ENCODE measurements at regions not wholly inside any gene's neighbourhood (a gene's known extent, or its start where the extent isn't known, plus 50 kb on each side); places are given as distances from the start of the nearest gene placed in this dataset.

GRCh38 chr3:157633241-157633640 lies 130.0 kb upstream of the VEPH1 start:
- DNase-seq (ENCODE audit: low spot score) = no peak

- DNase-seq (ENCODE audit: low spot score) = no peak
Measured at GRCh38 chr3:157632075-157632474, 128.9 kb upstream of the VEPH1 start.

GRCh38 chr3:157631478-157631877 lies 128.3 kb upstream of the VEPH1 start:
- DNase-seq (ENCODE audit: low spot score) = no peak

GRCh38 chr3:157626817-157627216 lies 123.6 kb upstream of the VEPH1 start:
- no peak for DNase-seq (ENCODE audit: low spot score)

GRCh38 chr3:157624801-157625200 lies 121.6 kb upstream of the VEPH1 start:
- no peak for DNase-seq (ENCODE audit: low spot score)

GRCh38 chr3:157618886-157619285 lies 115.7 kb upstream of the VEPH1 start:
- no peak for DNase-seq (ENCODE audit: low spot score)

GRCh38 chr3:157618075-157618760 lies 115.0 kb upstream of the VEPH1 start:
- peak; percentile 66 for DNase-seq (ENCODE audit: low spot score)

GRCh38 chr3:157614896-157615295 lies 111.7 kb upstream of the VEPH1 start:
- no peak for DNase-seq (ENCODE audit: low spot score)

- no peak for DNase-seq (ENCODE audit: low spot score)
Measured at GRCh38 chr3:157611536-157612076, 108.4 kb upstream of the VEPH1 start.

GRCh38 chr3:157610876-157611535 lies 107.8 kb upstream of the VEPH1 start:
- no peak for DNase-seq (ENCODE audit: low spot score)

- peak; percentile 87 for DNase-seq (ENCODE audit: low spot score)
Measured at GRCh38 chr3:157607826-157608405, 104.7 kb upstream of the VEPH1 start.

- no peak for DNase-seq (ENCODE audit: low spot score)
Measured at GRCh38 chr3:157606852-157607197, 103.6 kb upstream of the VEPH1 start.

- peak; percentile 82 for DNase-seq (ENCODE audit: low spot score)
Measured at GRCh38 chr3:157606011-157606851, 103.0 kb upstream of the VEPH1 start.

GRCh38 chr3:157605356-157605755 lies 102.1 kb upstream of the VEPH1 start:
- DNase-seq (ENCODE audit: low spot score) = no peak

GRCh38 chr3:157602424-157602823 lies 99.2 kb upstream of the VEPH1 start:
- DNase-seq (ENCODE audit: low spot score) = no peak

GRCh38 chr3:157595259-157595658 lies 92.0 kb upstream of the VEPH1 start:
- DNase-seq (ENCODE audit: low spot score) = no peak

- DNase-seq (ENCODE audit: low spot score) = no peak
Measured at GRCh38 chr3:157594413-157594812, 91.2 kb upstream of the VEPH1 start.

GRCh38 chr3:157592769-157593168 lies 89.6 kb upstream of the VEPH1 start:
- DNase-seq (ENCODE audit: low spot score) = no peak

- no peak for DNase-seq (ENCODE audit: low spot score)
Measured at GRCh38 chr3:157590273-157590672, 87.1 kb upstream of the VEPH1 start.

GRCh38 chr3:157589211-157589610 lies 86.0 kb upstream of the VEPH1 start:
- DNase-seq (ENCODE audit: low spot score) = no peak

- no peak for DNase-seq (ENCODE audit: low spot score)
Measured at GRCh38 chr3:157588386-157589060, 85.3 kb upstream of the VEPH1 start.
